ENCODE measurements at regions not wholly inside any gene's neighbourhood (a gene's known extent, or its start where the extent isn't known, plus 50 kb on each side); places are given as distances from the start of the nearest gene placed in this dataset.
"Not testable (repeated sequence)": the region's sequence is repeated elsewhere in the genome, so short reads cannot be mapped to it uniquely, and the experiment has no call there.

DNA sequence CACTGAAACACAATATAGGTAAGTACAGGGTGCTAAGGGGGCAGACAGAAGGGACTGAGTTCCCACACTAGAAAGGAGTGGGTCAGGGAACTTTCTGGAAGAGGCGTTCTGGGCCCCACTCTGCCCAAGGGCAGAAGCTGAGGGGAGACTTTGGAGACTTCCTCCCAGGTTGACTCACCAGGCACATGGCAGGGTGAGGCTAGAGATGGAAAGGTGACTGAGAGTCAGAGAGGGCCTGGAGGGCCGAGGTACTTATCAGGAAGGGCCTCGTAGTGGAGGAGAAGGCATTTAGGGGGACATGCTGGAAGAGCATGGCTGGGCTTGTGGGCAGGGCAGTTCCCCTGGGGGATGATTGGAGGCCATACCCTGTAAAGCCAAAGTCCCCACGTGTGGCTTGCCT lies 159.9 kb upstream of the JUN start:
- no peak overlapping the region for H3K27ac ChIP-seq (ENCODE audit: low read depth, low read length)
- WGBS, 3 donors = 74 to 89% (median 86%) methylated on average over 4 of the region's 4 CpGs

DNA sequence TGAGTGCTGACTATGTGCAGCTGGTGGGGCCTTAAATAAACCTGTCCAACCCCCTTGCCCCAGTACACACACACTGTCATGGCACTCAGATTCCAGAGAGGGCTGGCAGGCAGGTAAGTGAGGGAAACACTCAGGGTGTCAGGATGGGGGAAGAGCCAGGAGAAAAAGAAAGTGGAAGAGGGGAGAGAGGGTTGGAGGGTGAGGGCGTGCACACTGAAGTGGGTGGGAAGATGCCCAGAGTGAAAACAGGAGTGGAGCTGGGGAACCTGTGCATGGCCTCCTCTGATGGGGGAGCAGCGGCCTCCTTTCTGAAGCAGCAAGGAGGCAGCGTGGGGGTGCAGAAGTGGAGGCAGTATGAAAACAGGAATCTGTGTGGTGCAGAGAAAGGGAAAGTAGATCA lies 160.6 kb upstream of the JUN start:
- 93 to 98% (median 94%) methylated on average over 3 of the region's 3 CpGs for WGBS, 3 donors
- no peak overlapping the region for H3K27ac ChIP-seq (ENCODE audit: low read depth, low read length)

DNA sequence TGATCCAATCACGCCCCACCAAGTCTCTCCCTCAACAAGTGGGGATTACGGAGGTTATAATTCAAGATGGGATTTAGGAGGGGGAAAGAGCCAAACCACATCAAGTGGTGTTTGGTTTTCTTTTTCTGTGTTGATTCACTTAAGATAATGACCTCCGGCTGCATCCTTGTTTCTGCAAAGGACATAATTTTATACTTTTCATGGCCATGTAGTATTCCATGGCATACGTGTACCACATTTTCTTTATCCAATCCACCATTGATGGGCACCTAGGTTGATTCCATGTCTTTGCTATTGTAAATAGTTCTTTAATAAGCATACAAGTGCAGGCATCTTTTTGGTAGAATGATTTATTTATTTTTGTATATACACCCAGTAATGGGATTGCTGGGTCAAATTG lies 162.5 kb upstream of the JUN start:
- 78 to 96% (median 95%) methylated on average over 4 of the region's 4 CpGs for WGBS, 3 donors
- H3K27ac ChIP-seq (ENCODE audit: low read depth, low read length) = no peak overlapping the region

DNA sequence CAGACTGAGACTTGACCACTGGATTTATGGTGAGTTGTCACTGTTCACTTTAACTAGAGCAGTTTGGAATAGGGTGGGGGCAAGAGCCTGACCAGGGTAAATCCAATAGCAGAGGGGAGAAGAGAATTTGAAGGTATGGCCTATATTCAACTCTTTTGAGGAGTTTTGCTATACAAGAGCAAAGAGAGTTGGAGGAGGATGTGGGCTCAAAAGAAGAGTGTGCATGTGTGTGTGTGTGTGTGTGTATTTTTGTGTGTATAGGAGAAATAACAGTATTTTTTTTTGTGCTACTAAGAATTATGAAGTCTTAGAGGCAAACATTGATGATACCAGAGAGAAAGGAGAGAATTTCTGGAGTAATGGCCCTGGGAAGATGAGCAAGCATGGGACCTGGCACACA lies 164.8 kb upstream of the JUN start:
- H3K27ac ChIP-seq (ENCODE audit: low read depth, low read length) = no peak overlapping the region

DNA sequence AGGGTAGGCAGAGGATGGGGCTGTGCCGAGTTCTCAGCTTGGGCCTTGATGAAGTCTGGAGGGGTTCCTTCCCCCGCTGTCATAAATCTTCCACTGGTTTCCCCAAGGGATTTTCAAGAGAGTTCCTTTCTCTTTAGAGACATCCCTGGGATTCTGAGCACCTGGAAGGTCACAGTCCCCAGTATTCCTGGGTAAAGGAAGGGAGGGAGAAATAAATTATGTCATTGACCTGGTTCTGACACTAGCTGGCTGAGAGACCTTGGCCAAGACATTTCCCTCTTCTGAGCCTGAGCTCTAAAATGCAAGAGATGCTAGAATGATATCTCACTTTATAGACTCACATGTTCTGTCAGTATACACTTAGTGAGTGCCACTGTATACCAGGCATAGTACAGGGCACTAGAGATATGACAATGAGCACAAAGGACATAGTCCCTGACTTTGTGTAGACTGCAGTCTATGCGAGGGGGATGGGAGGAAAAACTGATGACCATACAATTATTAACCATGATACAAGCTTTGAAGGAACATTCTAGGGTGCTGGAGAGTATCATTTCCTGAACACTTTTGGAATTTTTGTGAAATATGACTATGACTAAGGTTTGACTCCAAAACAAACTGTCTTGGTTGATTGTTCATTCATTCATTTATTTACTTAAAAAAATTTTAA lies 165.8 kb upstream of the JUN start:
- no peak overlapping the region for H3K27ac ChIP-seq (ENCODE audit: low read depth, low read length)
- WGBS, 3 donors = 90 to 97% (median 91%) methylated on average over 3 of the region's 3 CpGs

DNA sequence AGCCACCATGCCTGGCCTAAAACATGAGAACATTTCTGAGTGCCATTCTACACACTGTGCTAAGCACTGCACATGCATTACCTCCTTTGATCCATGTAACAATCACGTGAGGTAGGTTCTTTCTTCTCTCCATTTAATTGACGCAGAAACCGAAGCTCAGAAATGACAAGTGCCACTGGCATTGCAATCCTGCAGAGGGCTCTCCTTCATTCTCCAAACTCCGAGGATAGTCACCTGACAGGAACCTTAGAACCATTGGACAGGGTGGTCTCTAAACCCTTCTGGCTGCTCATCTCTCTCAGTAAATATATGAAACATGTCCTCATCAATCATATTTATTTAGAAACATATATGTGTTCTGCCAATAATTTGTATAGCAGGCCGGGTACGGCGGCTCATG lies 167.1 kb upstream of the JUN start:
- H3K27ac ChIP-seq (ENCODE audit: low read depth, low read length) = no peak overlapping the region
- WGBS, 3 donors = 94 to 99% (median 95%) methylated on average over 7 of the region's 7 CpGs

DNA sequence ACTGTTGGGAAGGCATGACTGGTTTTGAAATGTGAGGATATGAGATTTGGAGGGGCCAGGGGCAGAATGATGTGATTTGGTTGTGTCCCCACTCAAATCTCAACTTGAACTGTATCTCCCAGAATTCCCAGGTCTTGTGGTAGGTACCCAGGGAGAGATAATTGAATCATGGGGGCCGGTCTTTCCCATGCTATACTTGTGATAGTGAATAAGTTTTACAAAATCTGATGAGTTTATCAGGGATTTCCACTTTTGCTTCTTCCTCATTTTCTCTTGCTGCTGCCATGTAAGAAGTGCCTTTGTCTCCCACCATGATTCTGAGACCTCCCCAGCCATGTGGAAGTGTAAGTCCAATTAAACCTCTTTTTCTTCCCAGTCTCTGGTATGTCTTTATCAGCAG lies 170.1 kb upstream of the JUN start:
- H3K27ac ChIP-seq (ENCODE audit: low read depth, low read length) = not testable (repeated sequence)
- 94 to 100% (median 100%) methylated on average over 1 of the region's 1 CpG for WGBS, 3 donors

DNA sequence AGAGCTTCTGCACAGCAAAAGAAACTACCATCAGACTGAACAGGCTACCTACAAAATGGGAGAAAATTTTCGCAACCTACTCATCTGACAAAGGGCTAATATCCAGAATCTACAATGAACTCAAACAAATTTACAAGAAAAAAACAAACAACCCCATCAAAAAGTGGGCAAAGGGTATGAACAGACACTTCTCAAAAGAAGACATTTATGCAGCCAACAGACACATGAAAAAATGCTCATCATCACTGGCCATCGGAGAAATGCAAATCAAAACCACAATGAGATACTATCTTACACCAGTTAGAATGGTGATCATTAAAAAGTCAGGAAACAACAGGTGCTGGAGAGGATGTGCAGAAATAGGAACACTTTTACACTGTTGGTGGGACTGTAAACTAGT lies 179.4 kb upstream of the JUN start:
- 68 to 91% (median 75%) methylated on average over 2 of the region's 2 CpGs for WGBS, 3 donors
- H3K27ac ChIP-seq (ENCODE audit: low read depth, low read length) = not testable (repeated sequence)

DNA sequence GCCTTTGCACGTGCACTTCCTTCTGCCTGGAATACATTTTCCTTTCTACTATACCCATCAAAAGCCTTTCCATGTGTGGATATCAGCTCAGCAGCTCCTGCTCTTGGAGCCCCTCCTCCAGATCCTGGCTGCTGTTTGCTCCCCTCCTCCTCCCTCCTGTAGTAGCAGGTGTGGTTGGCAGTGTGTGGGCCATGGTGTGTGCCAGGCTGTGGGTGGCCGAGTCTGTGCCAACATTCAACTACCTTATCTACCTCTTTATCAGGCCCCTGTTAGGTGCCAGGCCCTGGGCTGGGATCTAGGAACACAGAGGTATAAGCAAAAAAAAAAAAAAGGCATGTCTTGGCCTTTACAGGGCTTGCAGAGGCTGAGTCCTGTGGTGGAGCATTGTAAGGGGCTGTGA lies 180.6 kb upstream of the JUN start:
- WGBS, 3 donors = 40 to 86% (median 77%) methylated on average over 2 of the region's 2 CpGs
- no peak overlapping the region for H3K27ac ChIP-seq (ENCODE audit: low read depth, low read length)

DNA sequence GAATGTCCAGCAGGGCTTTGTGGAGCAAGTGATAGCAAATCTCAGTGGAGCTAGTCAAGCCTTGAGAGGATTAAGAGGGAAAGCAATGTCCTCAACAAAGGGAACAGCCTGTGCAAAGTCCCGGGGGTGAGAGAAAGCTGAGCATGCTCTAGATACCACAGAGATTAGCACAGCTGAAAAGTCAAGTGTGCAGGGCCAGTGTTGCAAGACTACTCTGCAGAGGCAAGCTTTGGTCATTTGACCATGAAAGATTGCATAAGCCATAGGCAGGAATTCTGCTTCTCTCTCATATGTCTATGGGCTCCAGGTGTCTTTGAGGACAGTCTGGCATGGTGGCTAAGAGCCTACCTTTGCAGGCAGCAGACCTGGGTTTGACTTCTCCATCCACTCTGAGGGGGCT lies 181.0 kb upstream of the JUN start:
- 38 to 70% (median 61%) methylated on average over 1 of the region's 1 CpG for WGBS, 3 donors
- H3K27ac ChIP-seq (ENCODE audit: low read depth, low read length) = no peak overlapping the region

DNA sequence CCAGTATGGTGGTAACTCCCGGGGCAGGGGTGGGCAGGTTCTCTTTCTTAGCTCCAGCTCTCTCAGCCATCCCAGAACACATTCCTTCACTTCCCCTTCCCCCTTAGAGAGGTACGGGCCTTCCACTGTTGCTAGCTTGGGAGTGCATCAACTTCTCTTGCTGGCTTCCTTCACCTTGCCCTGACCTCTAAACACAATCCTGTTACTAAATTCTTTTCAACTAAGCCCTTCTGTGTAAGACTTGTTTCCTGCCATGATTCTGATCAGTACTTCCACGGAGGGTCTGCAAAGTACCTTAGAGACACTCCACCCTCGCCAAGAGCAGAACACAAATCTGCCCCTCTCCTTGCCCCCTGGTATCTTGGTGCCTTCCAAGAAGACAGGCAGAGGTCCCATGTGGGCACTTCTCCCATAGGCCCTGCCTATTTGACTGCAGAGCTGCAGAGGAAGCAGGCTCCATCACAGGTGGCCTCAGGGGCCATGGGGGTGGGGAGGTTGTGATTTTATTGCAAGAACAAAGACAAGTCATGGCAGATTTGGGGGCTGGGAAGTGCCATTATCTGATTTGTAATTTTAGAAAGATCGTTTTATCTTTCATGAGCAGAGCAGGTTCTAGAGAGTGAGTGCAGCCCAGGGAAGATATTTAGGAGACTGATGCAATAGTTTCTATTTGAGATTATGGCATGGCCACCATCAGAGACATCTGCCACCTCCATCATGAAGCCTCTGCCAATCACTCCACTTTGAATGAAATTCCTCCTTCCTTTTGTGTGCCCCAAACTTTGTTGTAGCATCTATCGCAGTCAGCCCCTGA lies 182.5 kb upstream of the JUN start:
- 83 to 86% (median 85%) methylated on average over 6 of the region's 6 CpGs for WGBS, 3 donors
- H3K27ac ChIP-seq (ENCODE audit: low read depth, low read length) = no peak overlapping the region

DNA sequence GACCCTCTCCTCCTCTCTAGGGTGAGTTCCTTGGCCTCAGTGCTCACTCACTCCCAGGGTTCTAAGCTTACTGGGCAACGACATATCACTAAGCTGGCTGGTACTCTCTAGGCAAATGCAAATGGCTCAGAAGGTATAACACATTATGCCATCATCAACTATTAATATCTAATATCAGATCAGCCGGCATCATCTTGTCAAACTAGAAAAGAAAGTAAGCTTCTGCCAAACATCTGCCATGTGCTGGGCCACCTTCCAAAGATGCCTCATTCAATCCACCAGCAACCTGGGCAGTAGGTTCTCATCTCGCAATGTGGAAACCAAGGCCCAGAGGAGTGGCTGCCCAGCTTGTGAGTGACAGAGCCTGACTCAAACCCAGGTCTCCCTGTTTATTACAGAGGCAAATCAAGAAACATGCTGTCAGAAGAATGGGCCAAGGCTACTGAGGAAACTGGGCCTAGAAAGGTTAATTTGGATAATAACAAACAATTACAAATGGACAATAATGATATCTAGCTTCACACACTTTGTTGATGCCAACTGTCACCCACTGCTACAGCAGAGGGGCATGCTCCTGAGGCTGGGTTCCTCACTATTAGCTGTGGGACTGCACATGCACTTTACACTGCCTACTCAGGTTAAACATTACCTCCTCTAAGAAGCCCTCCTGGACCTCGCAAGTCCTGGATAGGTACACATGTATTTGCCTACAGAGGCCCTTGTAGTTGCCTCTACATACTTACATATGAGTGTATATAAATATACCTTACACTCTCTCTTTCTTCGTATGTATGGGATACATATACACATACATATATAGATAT lies 183.3 kb upstream of the JUN start:
- no peak overlapping the region for H3K27ac ChIP-seq (ENCODE audit: low read depth, low read length)
- 77 to 98% (median 96%) methylated on average over 5 of the region's 5 CpGs for whole genome bisulfite sequencing, 3 donors

DNA sequence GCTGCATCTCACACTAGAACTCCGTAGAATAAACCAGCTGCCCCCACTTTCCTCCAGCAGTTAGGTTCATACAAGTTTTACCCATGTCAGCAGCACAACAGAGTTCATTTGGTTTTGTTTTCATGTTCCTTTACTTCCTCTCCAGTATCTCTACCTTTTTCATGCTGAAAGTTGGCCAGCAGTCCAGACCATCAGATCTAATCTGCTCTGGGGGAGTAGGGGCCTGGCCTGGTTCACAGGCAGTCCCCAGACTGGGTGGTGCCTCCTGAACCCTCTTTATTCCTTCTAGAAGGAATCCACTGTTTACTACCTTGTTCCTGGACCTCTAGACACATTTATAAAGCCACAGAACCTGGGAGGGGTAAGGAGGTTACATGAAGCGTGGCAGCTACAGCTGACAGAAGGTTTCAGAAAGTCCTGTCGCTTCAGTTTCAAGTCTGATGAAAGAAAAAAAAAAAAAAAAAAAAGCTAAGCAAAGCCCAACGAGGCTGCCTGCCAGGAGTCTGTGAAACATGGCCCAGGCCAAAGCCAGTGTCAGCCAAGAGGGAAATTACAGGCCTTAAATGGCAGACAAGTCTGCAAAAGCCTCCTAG lies 184.6 kb upstream of the JUN start:
- 2 to 20% (median 16%) methylated on average over 4 of the region's 4 CpGs for WGBS, 3 donors
- peak overlapping the region; percentile 30 for H3K27ac ChIP-seq (ENCODE audit: low read depth, low read length)

DNA sequence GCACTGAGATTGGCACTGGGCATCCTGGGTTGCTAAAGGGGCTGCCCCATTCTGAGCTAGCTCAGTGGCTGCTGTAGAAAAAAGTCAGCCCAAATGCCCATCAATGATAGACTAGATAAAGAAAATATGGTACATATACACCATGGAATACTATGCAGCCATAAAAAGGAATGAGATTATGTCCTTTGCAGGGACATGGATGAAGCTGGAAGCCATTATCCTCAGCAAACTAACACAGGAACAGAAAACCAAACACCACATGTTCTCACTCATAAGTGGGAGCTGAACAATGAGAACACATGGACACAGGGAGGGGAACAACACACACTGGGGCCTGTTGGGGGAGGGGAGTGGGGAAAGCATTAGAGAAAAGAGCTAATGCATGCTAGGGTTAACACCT lies 185.3 kb upstream of the JUN start:
- not testable (repeated sequence) for H3K27ac ChIP-seq (ENCODE audit: low read depth, low read length)

DNA sequence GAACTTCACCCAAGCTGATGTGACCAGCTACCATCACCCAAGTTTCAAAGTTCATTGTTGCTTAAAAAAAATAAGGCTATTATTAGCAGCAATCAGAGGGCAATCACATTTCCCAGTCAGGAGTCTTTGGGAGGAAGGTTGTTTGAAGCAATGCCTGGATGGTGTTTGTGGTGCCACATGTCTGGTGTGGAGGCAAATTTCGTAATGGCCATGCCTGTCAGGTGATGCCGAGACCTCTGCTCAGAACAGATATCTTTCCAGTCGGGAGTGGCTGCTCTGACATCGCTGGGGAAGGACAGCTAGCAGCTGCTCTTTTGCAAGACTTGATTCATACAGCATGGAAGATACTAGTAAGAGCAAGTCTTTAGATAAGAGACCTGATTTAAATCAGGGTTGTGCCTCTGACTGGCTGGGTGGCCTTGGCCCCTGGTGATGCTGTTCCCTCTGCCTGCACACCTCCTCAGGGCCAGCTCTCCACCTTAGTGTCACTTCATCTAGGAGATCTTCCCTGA lies 187.8 kb upstream of the JUN start:
- 54 to 63% (median 58%) methylated on average over 4 of the region's 4 CpGs for WGBS, 3 donors
- H3K27ac ChIP-seq (ENCODE audit: low read depth, low read length) = no peak overlapping the region

DNA sequence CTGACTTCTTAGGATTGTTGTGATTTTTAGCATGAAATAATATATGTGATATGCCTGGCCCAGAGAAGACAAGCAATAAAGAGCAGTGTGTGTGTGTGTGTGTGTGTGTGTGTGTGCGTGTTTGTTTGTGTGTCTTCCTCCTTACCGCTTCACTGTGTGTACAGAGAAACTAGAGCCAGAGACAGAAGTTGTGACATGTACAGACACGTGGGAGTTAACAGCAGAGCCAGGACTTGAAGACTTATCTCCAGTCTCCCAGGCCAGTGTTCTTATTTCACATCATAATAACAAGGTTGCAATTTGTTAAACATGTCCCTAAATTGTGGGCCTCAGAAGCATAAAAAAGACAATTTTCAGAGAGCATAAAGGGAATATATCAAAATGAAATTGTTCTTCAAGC lies 192.0 kb upstream of the JUN start:
- H3K27ac ChIP-seq (ENCODE audit: low read depth, low read length) = no peak overlapping the region
- 54 to 79% (median 72%) methylated on average over 3 of the region's 3 CpGs for WGBS, 3 donors

DNA sequence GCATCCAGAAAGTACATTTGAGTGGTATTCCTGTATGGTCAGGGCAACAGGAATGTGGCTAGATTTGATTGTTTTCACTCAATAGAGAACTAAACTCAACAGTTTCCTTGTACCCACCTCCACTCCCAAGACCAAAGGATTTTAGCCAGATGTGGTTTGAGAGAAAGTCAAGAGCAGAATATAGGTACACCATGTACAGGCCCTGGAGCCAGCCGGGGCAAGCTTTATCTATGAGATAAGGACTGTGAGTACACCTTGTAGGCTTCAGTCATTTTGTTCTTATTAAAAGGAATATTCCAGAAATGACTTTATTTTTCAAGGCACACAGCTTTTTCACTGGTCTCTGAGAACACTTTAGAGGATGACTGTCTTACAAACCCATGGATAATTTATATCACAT lies 192.4 kb upstream of the JUN start:
- no peak overlapping the region for H3K27ac ChIP-seq (ENCODE audit: low read depth, low read length)
- 42 to 89% (median 89%) methylated on average over 1 of the region's 1 CpG for WGBS, 3 donors

DNA sequence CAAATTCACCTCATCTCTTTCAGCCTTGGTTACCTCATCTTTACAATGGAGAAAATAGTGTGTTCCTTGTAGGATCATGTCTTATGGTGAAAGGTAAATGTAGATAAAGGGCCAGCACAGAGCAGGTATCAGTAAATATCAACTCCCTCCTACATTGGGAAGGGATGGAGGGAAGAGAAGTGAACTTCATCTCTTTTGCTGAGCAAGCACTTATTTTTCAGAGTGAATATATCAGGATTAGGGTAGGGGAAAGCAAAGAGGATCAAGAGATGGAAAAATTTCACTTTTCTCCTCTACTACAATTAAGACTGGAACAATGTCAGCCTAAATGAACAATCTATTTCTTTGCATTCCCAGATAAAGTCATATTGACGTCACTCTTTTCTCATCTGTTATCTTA lies 193.8 kb upstream of the JUN start:
- H3K27ac ChIP-seq (ENCODE audit: low read depth, low read length) = no peak overlapping the region
- 72 to 100% (median 93%) methylated on average over 1 of the region's 1 CpG for WGBS, 3 donors

DNA sequence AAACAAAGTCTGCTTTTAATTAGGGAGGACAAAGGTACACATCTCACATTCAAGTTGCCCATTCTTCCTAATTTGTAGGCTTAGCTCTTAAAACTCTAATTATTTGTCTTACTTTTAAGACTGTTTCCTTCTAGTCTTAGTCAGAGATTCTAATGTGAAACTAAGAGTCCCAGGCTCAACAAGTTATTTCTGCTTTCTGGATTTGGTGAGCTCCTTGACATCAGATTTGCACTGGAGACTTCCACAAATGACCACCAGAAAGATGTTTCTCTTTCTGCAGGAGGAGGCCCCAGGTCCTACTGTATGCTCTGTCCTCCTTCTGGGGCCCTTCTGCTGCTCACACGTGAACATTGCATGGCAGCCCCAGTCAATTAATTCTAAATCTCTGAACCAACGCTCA lies 194.2 kb upstream of the JUN start:
- H3K27ac ChIP-seq (ENCODE audit: low read depth, low read length) = no peak overlapping the region
- WGBS, 3 donors = 84 to 96% (median 96%) methylated on average over 2 of the region's 2 CpGs

All from adipose tissue (tissue), 3 donors.